SK-N-SH (cell line): ENCODE measurements at regions not wholly inside any gene's neighbourhood (a gene's known extent, or its start where the extent isn't known, plus 50 kb on each side); places are given as distances from the start of the nearest gene placed in this dataset.

Experiments
- CTCF ChIA-PET: fragments of 300-600, 350-600 bp; formaldehyde crosslinking; extraction: SDS; loops from one replicate; lab custom pipeline; 2021; lab: Yijun Ruan, JAX
- POLR2A ChIA-PET: fragments of 350-600 bp; sonication (Branson Sonifier 250); formaldehyde crosslinking; extraction: SDS; loops from one replicate; lab custom pipeline; 2020; ENCODE audit warnings: antibody characterized with exemption, inconsistent platforms; lab: Yijun Ruan, JAX
- DNase-seq: peaks from one replicate; pipeline ENCODE4 v3.0.0; 2012
- H2AFZ ChIP-seq: fragments of 200-600 bp; sonication (generic); 2 replicates; pipeline ENCODE4 v1.8.1; 2016; ENCODE audit warnings: antibody characterized with exemption, mild to moderate bottlenecking, low read depth
- H3F3A ChIP-seq: fragments of 200-600 bp; sonication (generic); replicated peaks from 2 replicates; pipeline ENCODE3; 2016; ENCODE audit warnings: antibody characterized with exemption, mild to moderate bottlenecking; ENCODE audit not compliant: insufficient read depth
- H3K27ac ChIP-seq, 2 experiments: fragments of 200-500 bp in 1 of 2; fragments of 200-600 bp in 1 of 2; sonication (Bioruptor generic) in 1 of 2; sonication (generic), shearing (Covaris generic) in 1 of 2; 2 replicates each; pipeline versions ENCODE4 v1.5.1 to v1.6.1; 2014 to 2016; ENCODE audit warnings: low read depth in 2 of 2, inconsistent platforms in 1 of 2, low read length in 1 of 2, mild to moderate bottlenecking in 1 of 2, mixed read lengths in 1 of 2
- H3K27me3 ChIP-seq: fragments of 200-600 bp; sonication (generic), shearing (Covaris generic); 2 replicates; pipeline ENCODE4 v1.6.1; 2016; ENCODE audit warnings: mixed run types; ENCODE audit not compliant: insufficient read depth
- H3K36me3 ChIP-seq, 2 experiments: fragments of 200-500 bp in 1 of 2; fragments of 200-600 bp in 1 of 2; sonication (Bioruptor generic) in 1 of 2; sonication (generic) in 1 of 2; replicated peaks in 1 of 2; 2 replicates each; pipeline versions ENCODE3 to v1.5.1; 2014 to 2016; ENCODE audit warnings: low read length in 1 of 2, mild to moderate bottlenecking in 1 of 2; ENCODE audit not compliant: insufficient read depth in 2 of 2, control insufficient read depth in 1 of 2
- H3K4me1 ChIP-seq, 2 experiments: fragments of 200-500 bp in 1 of 2; fragments of 200-600 bp in 1 of 2; sonication (Bioruptor generic) in 1 of 2; sonication (generic), shearing (Covaris generic) in 1 of 2; 2 replicates each; pipeline versions ENCODE4 v1.5.1 to v1.6.1; 2014 to 2016; ENCODE audit warnings: low read depth in 1 of 2, low read length in 1 of 2, mixed run types in 1 of 2; ENCODE audit not compliant: insufficient read depth in 2 of 2, control insufficient read depth in 1 of 2
- H3K4me2 ChIP-seq: fragments of 200-600 bp; sonication (generic), shearing (Covaris generic); 2 replicates; pipeline ENCODE4 v1.6.1; 2017; ENCODE audit warnings: mixed run types
- H3K4me3 ChIP-seq, 2 experiments: fragments of 200-500 bp in 1 of 2; fragments of 200-600 bp in 1 of 2; sonication (Bioruptor generic) in 1 of 2; sonication (generic), shearing (Covaris generic) in 1 of 2; 2 replicates each; pipeline versions ENCODE4 v1.5.1 to v1.8.1; 2014 to 2016; ENCODE audit warnings: low read depth in 2 of 2, inconsistent platforms in 1 of 2, low read length in 1 of 2, mild to moderate bottlenecking in 1 of 2, mixed read lengths in 1 of 2, moderate library complexity in 1 of 2
- H3K79me2 ChIP-seq: fragments of 200-600 bp; sonication (generic); 2 replicates; pipeline ENCODE4 v1.8.1; 2017; ENCODE audit warnings: mild to moderate bottlenecking; ENCODE audit not compliant: insufficient read depth
- H3K9ac ChIP-seq: fragments of 200-600 bp; sonication (generic); 2 replicates; pipeline ENCODE4 v1.6.1; 2017; ENCODE audit warnings: mixed run types
- H3K9me2 ChIP-seq: fragments of 200-600 bp; sonication (generic); 2 replicates; pipeline ENCODE4 v1.6.1; 2017; ENCODE audit warnings: mixed run types
- H3K9me3 ChIP-seq: fragments of 200-600 bp; sonication (generic); 2 replicates; pipeline ENCODE4 v1.6.1; 2017; ENCODE audit warnings: mixed run types, mild to moderate bottlenecking, moderate library complexity
- H4K20me1 ChIP-seq: fragments of 200-600 bp; sonication (generic); 2 replicates; pipeline ENCODE4 v1.6.1; 2017; ENCODE audit warnings: mild to moderate bottlenecking, mixed run types; ENCODE audit not compliant: insufficient read depth
- ELF1 ChIP-seq: IDR thresholded peaks from 2 replicates; pipeline ENCODE4 v1.4.0; 2012
- EP300 ChIP-seq, 2 experiments: IDR thresholded peaks; 2 replicates each; pipeline versions ENCODE4 v1.4.0 to v1.6.1; 2012; ENCODE audit warnings: borderline replicate concordance in 1 of 2, low read depth in 1 of 2, low read length in 1 of 2
- EZH2phosphoT487 ChIP-seq: fragments of 200-600 bp; sonication (generic); IDR thresholded peaks from 2 replicates; pipeline ENCODE4 v1.6.1; 2017; ENCODE audit warnings: low read depth, mixed run types, mild to moderate bottlenecking, antibody characterized with exemption, moderate library complexity, borderline replicate concordance
- FOXJ3 ChIP-seq: sonication (generic); formaldehyde crosslinking; IDR thresholded peaks from 2 replicates; pipeline ENCODE4 v1.5.1; 2020; ENCODE audit warnings: mild to moderate bottlenecking, missing genetic modification reagents
- GABPA ChIP-seq: IDR thresholded peaks from 2 replicates; pipeline ENCODE4 v1.4.0; 2012; ENCODE audit warnings: low read depth, mild to moderate bottlenecking
- JUND ChIP-seq: IDR thresholded peaks from 2 replicates; pipeline ENCODE4 v1.4.0; 2012
- MEF2A ChIP-seq: IDR thresholded peaks from 2 replicates; pipeline ENCODE4 v1.4.0; 2012; ENCODE audit warnings: low read depth, borderline replicate concordance
- POLR2AphosphoS5 ChIP-seq: IDR thresholded peaks from 2 replicates; pipeline ENCODE4 v1.6.1; 2012; ENCODE audit warnings: low read depth, low read length
- RCOR1 ChIP-seq: fragments of 150-350 bp; IDR thresholded peaks from 2 replicates; pipeline ENCODE4 v1.6.1; 2017; ENCODE audit warnings: antibody characterized with exemption, low read length
- RXRA ChIP-seq: IDR thresholded peaks from 2 replicates; pipeline ENCODE4 v1.4.0; 2012; ENCODE audit warnings: low read depth, mild to moderate bottlenecking, borderline replicate concordance
- TAF1 ChIP-seq: IDR thresholded peaks from 2 replicates; pipeline ENCODE4 v1.6.1; 2012; ENCODE audit warnings: low read depth, mild to moderate bottlenecking, low read length, moderate library complexity, borderline replicate concordance
- TEAD4 ChIP-seq: IDR thresholded peaks from 2 replicates; pipeline ENCODE4 v1.4.0; 2012; ENCODE audit warnings: mild to moderate bottlenecking, borderline replicate concordance; ENCODE audit not compliant: insufficient read depth
- YY1 ChIP-seq: IDR thresholded peaks from 2 replicates; pipeline ENCODE4 v1.4.0; 2012; ENCODE audit warnings: low read depth, mild to moderate bottlenecking
- WGBS: methylation state at CpG from one replicate; pipeline ENCODE4 v1.1.6; 2017; ENCODE audit warnings: low lambda C conversion rate; 5-methylcytosine and 5-hydroxymethylcytosine counted together
- TF ChIP-seq, protein P1 (sequence below): IDR thresholded peaks from 2 replicates; pipeline ENCODE4 v1.6.1; 2012; ENCODE audit warnings: mild to moderate bottlenecking, low read depth, low read length, moderate library complexity
- TF ChIP-seq, protein P2 (sequence below): IDR thresholded peaks from 2 replicates; pipeline ENCODE4 v1.4.0; 2012; ENCODE audit warnings: low read depth, borderline replicate concordance
- TF ChIP-seq, protein P3 (sequence below): fragments of 150-350 bp; IDR thresholded peaks from 2 replicates; pipeline ENCODE4 v1.6.1; 2016; ENCODE audit warnings: mild to moderate bottlenecking, low read depth, low read length

DNA sequence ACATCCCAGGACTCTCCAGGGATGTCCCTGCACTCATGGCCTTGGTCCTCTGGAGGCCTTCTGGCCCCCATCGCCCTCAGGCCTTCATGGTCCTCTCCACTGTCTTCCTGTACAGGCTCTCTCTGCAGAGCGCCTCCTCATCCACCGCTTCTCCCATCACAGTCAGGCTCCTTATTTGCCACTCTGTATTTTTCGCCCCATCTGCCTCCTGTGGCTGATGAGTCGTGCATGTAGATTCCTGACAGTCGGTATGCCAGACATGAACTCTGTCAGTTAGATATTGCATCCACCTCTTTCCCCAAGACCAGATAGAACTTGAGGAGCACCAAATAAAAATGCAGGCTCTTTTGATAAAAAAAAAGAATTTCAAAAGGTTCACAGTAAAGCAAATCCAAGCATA is 362.8 kb downstream of the IRX1 start:
- Histone ChIP-seq H3K4me3 (no peak overlapping the region), H2AFZ (no peak overlapping the region), H3K36me3 (no peaks in the 10 kb centered on the region), H3K4me1 (no peaks in the 10 kb centered on the region), H3K27me3 (no peaks in the 10 kb centered on the region), H3K9ac (no peak overlapping the region), H3K4me2 (no peak overlapping the region), H3K27ac (no peak overlapping the region), H3K9me2 (no peaks in the 10 kb centered on the region), H3K9me3 (no peaks in the 10 kb centered on the region), H4K20me1 (no peaks in the 10 kb centered on the region), H3K79me2 (no peaks in the 10 kb centered on the region), H3F3A (no peaks in the 10 kb centered on the region)
- ChIA-PET CTCF (no interaction called here), POLR2A (no interaction called here)
- TF ChIP-seq YY1 (no peak), EP300 (IDR thresholded peaks at IDR 0.05; ENCODE audit: borderline replicate concordance in 1 of 2, low read depth in 1 of 2, low read length in 1 of 2) (no peak), GABPA (no peak), RCOR1 (no peak), ELF1 (no peak), MEF2A (no peak), JUND (no peak), TEAD4 (no peak), POLR2AphosphoS5 (no peak), EZH2phosphoT487 (no peak), RXRA (no peak), FOXJ3 (CRISPR knock-in tag) (no peak), TAF1 (no peak)
- TF ChIP-seq, protein P1, sequence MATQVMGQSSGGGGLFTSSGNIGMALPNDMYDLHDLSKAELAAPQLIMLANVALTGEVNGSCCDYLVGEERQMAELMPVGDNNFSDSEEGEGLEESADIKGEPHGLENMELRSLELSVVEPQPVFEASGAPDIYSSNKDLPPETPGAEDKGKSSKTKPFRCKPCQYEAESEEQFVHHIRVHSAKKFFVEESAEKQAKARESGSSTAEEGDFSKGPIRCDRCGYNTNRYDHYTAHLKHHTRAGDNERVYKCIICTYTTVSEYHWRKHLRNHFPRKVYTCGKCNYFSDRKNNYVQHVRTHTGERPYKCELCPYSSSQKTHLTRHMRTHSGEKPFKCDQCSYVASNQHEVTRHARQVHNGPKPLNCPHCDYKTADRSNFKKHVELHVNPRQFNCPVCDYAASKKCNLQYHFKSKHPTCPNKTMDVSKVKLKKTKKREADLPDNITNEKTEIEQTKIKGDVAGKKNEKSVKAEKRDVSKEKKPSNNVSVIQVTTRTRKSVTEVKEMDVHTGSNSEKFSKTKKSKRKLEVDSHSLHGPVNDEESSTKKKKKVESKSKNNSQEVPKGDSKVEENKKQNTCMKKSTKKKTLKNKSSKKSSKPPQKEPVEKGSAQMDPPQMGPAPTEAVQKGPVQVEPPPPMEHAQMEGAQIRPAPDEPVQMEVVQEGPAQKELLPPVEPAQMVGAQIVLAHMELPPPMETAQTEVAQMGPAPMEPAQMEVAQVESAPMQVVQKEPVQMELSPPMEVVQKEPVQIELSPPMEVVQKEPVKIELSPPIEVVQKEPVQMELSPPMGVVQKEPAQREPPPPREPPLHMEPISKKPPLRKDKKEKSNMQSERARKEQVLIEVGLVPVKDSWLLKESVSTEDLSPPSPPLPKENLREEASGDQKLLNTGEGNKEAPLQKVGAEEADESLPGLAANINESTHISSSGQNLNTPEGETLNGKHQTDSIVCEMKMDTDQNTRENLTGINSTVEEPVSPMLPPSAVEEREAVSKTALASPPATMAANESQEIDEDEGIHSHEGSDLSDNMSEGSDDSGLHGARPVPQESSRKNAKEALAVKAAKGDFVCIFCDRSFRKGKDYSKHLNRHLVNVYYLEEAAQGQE, result no peak
- TF ChIP-seq, protein P2, sequence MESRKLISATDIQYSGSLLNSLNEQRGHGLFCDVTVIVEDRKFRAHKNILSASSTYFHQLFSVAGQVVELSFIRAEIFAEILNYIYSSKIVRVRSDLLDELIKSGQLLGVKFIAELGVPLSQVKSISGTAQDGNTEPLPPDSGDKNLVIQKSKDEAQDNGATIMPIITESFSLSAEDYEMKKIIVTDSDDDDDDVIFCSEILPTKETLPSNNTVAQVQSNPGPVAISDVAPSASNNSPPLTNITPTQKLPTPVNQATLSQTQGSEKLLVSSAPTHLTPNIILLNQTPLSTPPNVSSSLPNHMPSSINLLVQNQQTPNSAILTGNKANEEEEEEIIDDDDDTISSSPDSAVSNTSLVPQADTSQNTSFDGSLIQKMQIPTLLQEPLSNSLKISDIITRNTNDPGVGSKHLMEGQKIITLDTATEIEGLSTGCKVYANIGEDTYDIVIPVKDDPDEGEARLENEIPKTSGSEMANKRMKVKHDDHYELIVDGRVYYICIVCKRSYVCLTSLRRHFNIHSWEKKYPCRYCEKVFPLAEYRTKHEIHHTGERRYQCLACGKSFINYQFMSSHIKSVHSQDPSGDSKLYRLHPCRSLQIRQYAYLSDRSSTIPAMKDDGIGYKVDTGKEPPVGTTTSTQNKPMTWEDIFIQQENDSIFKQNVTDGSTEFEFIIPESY, result no peak
- TF ChIP-seq, protein P3, sequence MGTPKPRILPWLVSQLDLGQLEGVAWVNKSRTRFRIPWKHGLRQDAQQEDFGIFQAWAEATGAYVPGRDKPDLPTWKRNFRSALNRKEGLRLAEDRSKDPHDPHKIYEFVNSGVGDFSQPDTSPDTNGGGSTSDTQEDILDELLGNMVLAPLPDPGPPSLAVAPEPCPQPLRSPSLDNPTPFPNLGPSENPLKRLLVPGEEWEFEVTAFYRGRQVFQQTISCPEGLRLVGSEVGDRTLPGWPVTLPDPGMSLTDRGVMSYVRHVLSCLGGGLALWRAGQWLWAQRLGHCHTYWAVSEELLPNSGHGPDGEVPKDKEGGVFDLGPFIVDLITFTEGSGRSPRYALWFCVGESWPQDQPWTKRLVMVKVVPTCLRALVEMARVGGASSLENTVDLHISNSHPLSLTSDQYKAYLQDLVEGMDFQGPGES, result no peak
- WGBS, result 24% methylated on average over 6 of the region's 6 CpGs
- no peak for DNase-seq
